Keratinocyte (primary cell): ENCODE measurements at regions not wholly inside any gene's neighbourhood (a gene's known extent, or its start where the extent isn't known, plus 50 kb on each side); places are given as distances from the start of the nearest gene placed in this dataset.

Experiments
- DNase-seq: peaks from one replicate; pipeline ENCODE4 v3.0.0-alpha.2; 2011; ENCODE audit warnings: low read depth, missing footprints, low spot score
- FAIRE-seq: peaks from 2 replicates; lab custom pipeline; 2011; peaks lifted over from hg19 to GRCh38; lab: Jason Lieb, UNC
- H2AFZ ChIP-seq: 2 replicates; pipeline ENCODE4 v1.6.0; 2012; ENCODE audit warnings: low read length, control low read depth, inconsistent platforms; ENCODE audit not compliant: control insufficient read depth
- H3K27ac ChIP-seq: 2 replicates; pipeline ENCODE4 v1.5.1; 2011; ENCODE audit warnings: low read length; ENCODE audit not compliant: control insufficient read depth, insufficient read depth
- H3K27me3 ChIP-seq: 3 replicates; pipeline ENCODE4 v1.6.0; 2011; ENCODE audit warnings: low read length; ENCODE audit not compliant: control insufficient read depth, insufficient read depth; ENCODE audit errors: extremely low read depth
- H3K36me3 ChIP-seq, 2 experiments: 2 replicates in 1 of 2; 3 replicates in 1 of 2; pipeline ENCODE4 v1.5.1; 2011; ENCODE audit warnings: low read length in 2 of 2, mild to moderate bottlenecking in 1 of 2; ENCODE audit not compliant: control insufficient read depth in 2 of 2, insufficient read depth in 2 of 2; ENCODE audit errors: extremely low read depth in 1 of 2
- H3K4me1 ChIP-seq: 3 replicates; pipeline ENCODE4 v1.5.1; 2011; ENCODE audit warnings: low read length; ENCODE audit not compliant: control insufficient read depth, insufficient read depth; ENCODE audit errors: extremely low read depth
- H3K4me2 ChIP-seq: 3 replicates; pipeline ENCODE4 v1.6.0; 2011; ENCODE audit warnings: low read depth, low read length; ENCODE audit not compliant: control insufficient read depth, insufficient read depth; ENCODE audit errors: extremely low read depth
- H3K4me3 ChIP-seq, 3 experiments: fragments of 200-600 bp in 1 of 3; sonication (generic) in 1 of 3; 2 replicates in 2 of 3; 3 replicates in 1 of 3; pipeline ENCODE4 v1.5.1; 2011 to 2016; ENCODE audit warnings: low read length in 3 of 3, mild to moderate bottlenecking in 3 of 3, control low read depth in 2 of 3, inconsistent platforms in 1 of 3, low read depth in 1 of 3, mixed read lengths in 1 of 3, mixed run types in 1 of 3, moderate library complexity in 1 of 3; ENCODE audit not compliant: control insufficient read depth in 2 of 3, insufficient read depth in 2 of 3; ENCODE audit errors: extremely low read depth in 1 of 3
- H3K79me2 ChIP-seq: 2 replicates; pipeline ENCODE4 v1.6.0; 2012; ENCODE audit warnings: low read length; ENCODE audit not compliant: control insufficient read depth, insufficient read depth
- H3K9ac ChIP-seq: 3 replicates; pipeline ENCODE4 v1.6.0; 2011; ENCODE audit warnings: low read length; ENCODE audit not compliant: control insufficient read depth, insufficient read depth; ENCODE audit errors: extremely low read depth
- H3K9me1 ChIP-seq: 3 replicates; pipeline ENCODE4 v1.6.0; 2011; ENCODE audit warnings: low read length; ENCODE audit not compliant: control insufficient read depth, insufficient read depth; ENCODE audit errors: extremely low read depth
- H3K9me3 ChIP-seq: 2 replicates; pipeline ENCODE4 v1.5.1; 2012; ENCODE audit warnings: low read depth, low read length; ENCODE audit not compliant: control insufficient read depth
- H4K20me1 ChIP-seq: 3 replicates; pipeline ENCODE4 v1.6.0; 2011; ENCODE audit warnings: low read length; ENCODE audit not compliant: control insufficient read depth, insufficient read depth; ENCODE audit errors: extremely low read depth
- EZH2 ChIP-seq: IDR thresholded peaks from one replicate; pipeline ENCODE4 v1.6.1; 2012; ENCODE audit warnings: inconsistent platforms, mild to moderate bottlenecking, low read length, moderate library complexity
- dilution Hi-C: fragments of 300-500 bp; cut with MboI; formaldehyde crosslinking; loops from one replicate; pipeline ENCODE4 v1.7.0; 2020; ENCODE audit warnings: low sequenced_read_pairs; ENCODE audit not compliant: extremely low pct_ligation_motif_present
- TF ChIP-seq, protein P1 (sequence below), 3 experiments: IDR thresholded peaks in 1 of 3; conservative IDR thresholded peaks in 1 of 3; optimal IDR thresholded peaks in 1 of 3; 2 replicates in 2 of 3; 3 replicates in 1 of 3; pipeline versions ENCODE3 to v1.5.1; 2011; ENCODE audit warnings: low read length in 3 of 3, mild to moderate bottlenecking in 3 of 3, moderate library complexity in 2 of 3, control low read depth in 1 of 3, inconsistent platforms in 1 of 3; ENCODE audit not compliant: insufficient read depth in 2 of 3; ENCODE audit errors: extremely low read depth in 1 of 3

- Histone ChIP-seq H3K4me2 (no peak overlapping the region), H2AFZ (no peak overlapping the region), H4K20me1 (no peaks in the 10 kb centered on the region), H3K27me3 (no peaks in the 10 kb centered on the region), H3K9me1 (no peaks in the 10 kb centered on the region), H3K9ac (no peak overlapping the region), H3K27ac (no peak overlapping the region), H3K9me3 (no peaks in the 10 kb centered on the region), H3K4me3 (no peak overlapping the region), H3K4me1 (peaks cover 18% of the 10 kb centered on the region), H3K79me2 (no peaks in the 10 kb centered on the region), H3K36me3 (no peaks in the 10 kb centered on the region)
- TF ChIP-seq, protein P1, sequence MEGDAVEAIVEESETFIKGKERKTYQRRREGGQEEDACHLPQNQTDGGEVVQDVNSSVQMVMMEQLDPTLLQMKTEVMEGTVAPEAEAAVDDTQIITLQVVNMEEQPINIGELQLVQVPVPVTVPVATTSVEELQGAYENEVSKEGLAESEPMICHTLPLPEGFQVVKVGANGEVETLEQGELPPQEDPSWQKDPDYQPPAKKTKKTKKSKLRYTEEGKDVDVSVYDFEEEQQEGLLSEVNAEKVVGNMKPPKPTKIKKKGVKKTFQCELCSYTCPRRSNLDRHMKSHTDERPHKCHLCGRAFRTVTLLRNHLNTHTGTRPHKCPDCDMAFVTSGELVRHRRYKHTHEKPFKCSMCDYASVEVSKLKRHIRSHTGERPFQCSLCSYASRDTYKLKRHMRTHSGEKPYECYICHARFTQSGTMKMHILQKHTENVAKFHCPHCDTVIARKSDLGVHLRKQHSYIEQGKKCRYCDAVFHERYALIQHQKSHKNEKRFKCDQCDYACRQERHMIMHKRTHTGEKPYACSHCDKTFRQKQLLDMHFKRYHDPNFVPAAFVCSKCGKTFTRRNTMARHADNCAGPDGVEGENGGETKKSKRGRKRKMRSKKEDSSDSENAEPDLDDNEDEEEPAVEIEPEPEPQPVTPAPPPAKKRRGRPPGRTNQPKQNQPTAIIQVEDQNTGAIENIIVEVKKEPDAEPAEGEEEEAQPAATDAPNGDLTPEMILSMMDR (optimal IDR thresholded peaks at IDR 0.05 in 1 of 3, IDR thresholded peaks at IDR 0.05 in 1 of 3, conservative IDR thresholded peaks at IDR 0.05 in 1 of 3; ENCODE audit: extremely low read depth in 1 of 3, insufficient read depth in 2 of 3, low read length in 3 of 3): no peak
- no peak for TF ChIP-seq EZH2
- DNase-seq: no peak
- dilution Hi-C loops: no loop called here
- FAIRE-seq: no peak
Measured at GRCh38 chr9:86733929-86734328, 213.4 kb downstream of the GAS1 start.

DNA sequence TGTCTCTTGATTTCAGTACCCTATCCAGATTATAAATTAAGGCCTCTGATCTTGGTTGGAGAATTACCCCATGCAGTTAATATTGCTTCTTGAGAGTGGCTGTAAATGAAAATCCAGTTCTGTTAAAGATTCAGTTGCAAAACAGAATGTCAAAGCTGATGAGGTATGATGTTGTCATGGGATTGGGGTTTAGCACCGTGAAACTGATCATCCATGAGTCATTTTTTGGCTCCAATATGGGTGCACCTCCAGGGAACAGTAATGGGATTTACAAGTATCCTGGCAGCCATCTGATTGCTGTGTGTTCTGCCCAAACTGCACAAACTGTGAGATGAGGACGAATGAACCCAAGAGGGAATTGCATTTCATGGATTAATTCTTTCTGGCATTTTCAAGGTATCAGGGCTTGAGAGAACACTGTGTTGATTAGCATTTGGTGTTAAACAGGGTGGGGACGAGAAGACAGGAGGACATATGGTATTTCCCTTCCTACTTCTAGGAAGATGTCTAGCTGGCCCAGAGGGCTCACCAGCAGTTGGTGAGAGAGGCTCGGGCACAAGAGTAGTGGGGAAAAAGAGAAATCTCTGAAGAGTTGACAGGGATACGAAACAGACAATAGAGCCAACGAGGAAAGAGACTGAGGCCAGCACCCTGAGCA lies 214.7 kb downstream of the GAS1 start:
- H3K36me3 ChIP-seq: no peaks in the 10 kb centered on the region
- peak; percentile 57 for DNase-seq
- no peak overlapping the region for H3K9ac ChIP-seq
- H3K27me3 ChIP-seq: no peaks in the 10 kb centered on the region
- no peaks in the 10 kb centered on the region for H3K9me3 ChIP-seq
- peak overlapping the region; percentile 44 for H3K27ac ChIP-seq
- H3K79me2 ChIP-seq: no peaks in the 10 kb centered on the region
- no peaks in the 10 kb centered on the region for H3K9me1 ChIP-seq
- TF ChIP-seq, protein P1 (optimal IDR thresholded peaks at IDR 0.05 in 1 of 3, IDR thresholded peaks at IDR 0.05 in 1 of 3, conservative IDR thresholded peaks at IDR 0.05 in 1 of 3; ENCODE audit: extremely low read depth in 1 of 3, insufficient read depth in 2 of 3, low read length in 3 of 3): no peak
- no peak for TF ChIP-seq EZH2
- H3K4me3 ChIP-seq: no peak overlapping the region
- peaks cover 18% of the 10 kb centered on the region for H3K4me1 ChIP-seq
- H4K20me1 ChIP-seq: no peaks in the 10 kb centered on the region
- no peak overlapping the region for H2AFZ ChIP-seq
- H3K4me2 ChIP-seq: peak overlapping the region; percentile 70
- dilution Hi-C loops: no loop called here
- peak; percentile 96 for FAIRE-seq
